Hematopoietic multipotent progenitor cell treated with erythropoietin and hydrocortisone succinate and interleukin-3 and kit ligand, for 4 days (in vitro differentiated cells): ENCODE measurements at regions not wholly inside any gene's neighbourhood (a gene's known extent, or its start where the extent isn't known, plus 50 kb on each side); places are given as distances from the start of the nearest gene placed in this dataset.

ENCODE experiments used
- DNase-seq: peaks from one replicate; pipeline ENCODE4 v3.0.0-alpha.2; 2015

DNA sequence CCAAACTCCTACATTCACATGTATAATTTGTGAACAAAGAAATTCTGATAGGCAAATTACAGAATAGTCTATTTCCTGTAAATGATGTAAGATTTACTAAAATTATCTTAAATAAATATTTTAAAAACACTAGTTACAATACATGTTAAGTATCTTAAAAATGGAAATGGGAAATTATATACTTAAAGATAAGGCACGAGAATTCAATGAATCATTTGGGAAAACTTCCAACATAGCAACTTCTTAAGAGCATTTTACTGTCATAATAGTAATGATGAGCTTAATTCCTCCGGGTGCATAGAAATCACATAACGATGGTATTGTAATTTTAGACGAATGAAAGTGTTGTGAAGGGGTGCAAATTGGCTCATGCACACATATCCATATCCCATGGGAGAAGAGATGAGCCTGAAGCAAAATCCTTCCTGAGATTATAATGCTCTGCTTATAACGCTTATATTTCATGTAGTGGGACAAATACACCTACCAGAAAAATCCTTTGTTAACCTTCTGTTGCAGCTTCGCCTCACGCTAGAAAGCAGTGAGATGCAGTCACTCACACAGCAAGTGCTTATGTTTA lies 873.5 kb downstream of the PDHA2 start:
- DNase-seq: no peak

DNA sequence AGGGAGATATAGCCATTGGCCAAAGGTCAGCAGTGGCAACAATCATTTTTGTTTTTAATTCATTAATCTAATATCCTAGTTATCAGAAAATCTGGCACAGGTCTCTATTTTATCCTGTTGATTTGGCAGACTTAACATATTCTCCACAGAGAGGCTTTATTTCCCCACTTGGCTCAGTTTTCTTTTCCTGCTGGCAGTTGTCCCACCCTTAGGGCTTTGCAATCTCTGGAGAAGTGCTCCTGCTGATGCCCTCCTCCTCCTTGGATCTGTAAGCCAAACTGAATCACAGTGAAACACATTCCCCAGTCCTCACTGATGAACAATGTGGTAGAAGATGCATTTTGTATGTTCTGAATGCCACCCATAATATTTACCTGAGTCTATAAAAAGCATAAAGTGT lies 889.7 kb downstream of the PDHA2 start:
- no peak for DNase-seq

DNA sequence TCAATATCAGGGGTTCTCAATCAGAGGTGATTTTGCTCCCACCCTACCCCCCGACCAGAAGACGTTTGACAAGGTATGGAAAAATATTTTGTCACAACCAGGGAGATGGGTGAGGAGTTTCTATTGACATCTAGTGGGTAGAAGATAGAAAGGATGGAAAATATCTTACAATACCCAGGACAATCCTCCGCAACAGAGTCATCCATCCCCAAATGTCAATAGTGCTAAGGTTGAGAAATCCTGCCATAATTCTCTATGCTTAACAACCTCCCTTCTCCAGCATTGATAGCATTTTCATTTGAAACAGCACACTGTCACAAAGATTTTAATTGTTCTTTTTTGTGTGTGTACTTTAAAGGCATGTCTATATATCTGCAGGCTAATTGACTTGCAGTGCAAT lies 890.5 kb downstream of the PDHA2 start:
- DNase-seq: no peak

DNA sequence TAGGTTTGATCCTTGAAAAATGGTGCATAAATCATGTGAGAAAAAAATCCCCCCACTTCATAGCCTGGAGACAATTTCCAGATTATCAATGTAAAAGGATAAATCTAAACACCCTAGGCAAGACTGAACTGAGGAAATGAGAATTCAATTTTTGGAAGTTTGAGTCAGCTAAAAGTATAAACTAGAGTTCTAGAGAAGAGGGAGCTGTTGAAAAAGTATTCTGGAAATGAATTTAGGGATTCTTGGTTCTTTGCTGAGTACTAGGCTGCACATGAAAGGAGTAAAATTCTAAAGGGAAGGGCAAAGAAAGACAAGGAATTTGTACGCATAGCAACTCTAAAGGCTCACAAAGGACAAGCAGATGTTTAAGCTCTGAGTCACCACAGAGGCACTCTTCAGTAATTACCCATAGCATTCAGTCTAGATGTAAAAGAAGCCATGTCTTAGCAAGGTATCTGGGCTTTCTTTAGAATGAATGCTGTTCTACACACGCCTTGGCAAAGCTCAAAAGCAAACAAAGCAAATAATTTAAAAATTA lies 896.5 kb downstream of the PDHA2 start:
- no peak for DNase-seq

DNA sequence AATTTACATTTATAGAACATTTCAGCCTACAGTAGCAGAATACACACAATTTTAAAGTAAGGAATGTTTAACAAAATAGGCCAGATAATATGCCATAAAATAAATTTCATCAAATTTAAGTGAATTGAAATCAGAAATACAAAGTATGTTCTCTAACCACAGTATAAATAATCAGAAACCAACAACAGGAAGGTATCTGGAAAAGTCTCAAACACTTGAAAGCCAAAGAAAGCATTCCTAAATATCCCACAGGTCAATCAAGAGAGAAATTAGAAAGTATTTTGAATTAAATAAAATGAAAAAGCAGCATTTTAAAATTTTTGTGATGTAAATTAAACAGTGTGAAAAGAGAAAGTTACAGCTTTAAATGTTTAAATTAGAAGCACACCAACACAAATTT lies 899.2 kb downstream of the PDHA2 start:
- DNase-seq: no peak

DNA sequence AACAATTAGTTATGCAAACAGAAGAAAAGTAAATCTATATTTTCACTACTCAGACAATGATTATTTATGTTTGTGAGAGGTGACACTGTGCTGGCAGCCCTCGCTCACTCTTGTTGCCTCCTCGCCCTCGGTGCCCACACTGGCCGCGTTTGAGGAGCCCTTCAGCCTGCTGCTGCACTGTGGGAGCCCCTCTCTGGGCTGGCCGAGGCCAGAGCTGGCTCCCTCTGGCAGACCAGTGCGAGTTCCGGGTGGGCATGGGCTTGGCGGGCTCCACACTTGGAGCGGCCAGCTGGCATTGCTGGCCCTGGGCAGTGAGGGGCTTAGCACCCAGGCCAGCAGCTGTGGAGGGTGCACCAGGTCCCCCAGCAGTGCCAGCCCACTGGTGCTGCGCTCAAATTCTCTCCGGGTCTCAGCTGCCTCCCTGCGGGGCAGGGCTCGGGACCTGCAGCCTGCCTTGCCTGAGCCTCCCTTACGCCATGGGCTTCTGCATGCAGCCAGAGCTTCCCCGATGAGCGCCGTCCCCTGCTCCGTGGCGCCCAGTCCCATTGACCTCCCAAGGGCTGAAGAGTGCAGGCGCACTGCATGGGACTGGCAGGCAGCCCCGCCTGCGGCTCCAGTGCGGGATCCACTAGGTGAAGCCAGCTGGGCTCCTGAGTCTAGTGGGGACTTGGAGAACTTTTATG lies 902.6 kb downstream of the PDHA2 start:
- no peak for DNase-seq

DNA sequence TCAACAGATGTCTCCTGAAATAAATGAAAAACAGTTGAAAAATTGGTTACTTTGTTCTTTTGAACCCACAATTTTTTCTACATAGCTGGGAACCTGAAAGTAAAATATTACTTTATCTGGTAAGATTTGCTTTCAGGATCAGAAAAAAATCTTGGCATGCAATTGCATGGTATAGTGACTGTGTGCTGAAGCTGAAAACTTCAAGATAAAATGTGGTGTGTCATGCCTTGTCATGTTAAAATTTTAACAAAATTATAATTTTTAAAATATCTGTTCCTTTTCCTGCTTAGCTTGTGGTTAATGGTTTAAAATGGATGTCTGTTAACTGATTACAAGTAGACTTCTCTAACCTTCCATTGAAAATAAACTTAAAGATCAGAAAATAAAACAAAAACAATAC lies 904.8 kb downstream of the PDHA2 start:
- peak; percentile 61 for DNase-seq

DNA sequence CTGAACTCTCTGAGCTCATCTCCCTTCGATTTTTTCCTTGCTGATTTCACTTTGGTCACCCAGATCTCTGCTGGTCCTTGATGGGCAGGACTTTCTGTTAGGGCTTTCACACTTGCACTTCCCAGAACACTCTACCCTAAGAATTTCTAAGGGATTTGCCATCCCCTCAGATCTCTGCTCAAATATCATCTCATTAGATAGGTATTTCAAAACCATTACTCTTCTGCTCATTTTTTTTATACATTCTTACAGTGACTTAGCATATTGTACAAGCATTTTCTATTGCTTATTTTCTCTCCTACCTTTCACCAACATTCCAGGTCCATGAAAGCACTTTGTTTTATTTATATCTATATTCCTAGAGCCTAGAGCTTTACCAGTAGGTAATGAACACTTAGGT lies 913.3 kb downstream of the PDHA2 start:
- DNase-seq: no peak

DNA sequence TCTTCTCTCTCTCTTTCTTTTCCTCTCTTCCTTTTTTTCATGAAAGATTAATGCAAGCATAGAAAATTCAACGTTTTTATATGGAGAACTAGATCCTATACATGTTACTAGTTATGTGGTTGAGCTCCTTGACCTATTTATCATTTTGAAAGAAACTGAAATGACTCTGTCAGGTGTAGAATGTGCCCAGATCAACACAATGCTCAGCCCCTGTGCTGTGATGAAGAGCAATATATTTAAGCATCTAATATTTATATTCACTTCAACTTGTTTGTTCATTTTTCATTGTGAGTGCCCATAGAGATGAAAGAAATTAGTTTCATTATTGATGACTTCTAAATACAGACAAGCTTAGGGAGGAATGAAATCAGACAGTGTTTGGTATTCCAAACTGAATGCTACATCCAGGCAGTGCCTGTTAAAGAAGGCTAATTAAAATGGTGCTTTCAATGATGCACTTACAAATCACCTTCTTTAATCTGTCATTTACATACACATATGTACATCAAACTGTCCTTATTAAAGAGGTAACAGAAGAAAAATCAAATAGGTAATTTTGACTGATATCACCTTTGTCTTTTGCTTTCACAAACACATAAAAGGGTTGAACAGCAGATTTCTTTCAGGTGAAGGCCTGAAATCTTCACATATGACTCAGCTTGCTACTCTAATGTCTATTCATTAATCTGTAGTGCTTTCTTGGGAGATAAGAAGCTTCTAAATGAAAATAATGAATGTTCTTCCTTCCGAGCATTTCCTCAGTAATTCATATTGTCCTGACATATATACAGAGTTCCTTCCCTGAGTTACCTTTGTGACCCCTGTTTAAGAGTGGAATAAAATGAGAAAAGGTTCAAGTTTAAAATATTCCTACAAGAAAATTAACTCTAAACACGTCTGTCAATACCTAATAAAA lies 915.9 kb downstream of the PDHA2 start:
- DNase-seq: no peak

DNA sequence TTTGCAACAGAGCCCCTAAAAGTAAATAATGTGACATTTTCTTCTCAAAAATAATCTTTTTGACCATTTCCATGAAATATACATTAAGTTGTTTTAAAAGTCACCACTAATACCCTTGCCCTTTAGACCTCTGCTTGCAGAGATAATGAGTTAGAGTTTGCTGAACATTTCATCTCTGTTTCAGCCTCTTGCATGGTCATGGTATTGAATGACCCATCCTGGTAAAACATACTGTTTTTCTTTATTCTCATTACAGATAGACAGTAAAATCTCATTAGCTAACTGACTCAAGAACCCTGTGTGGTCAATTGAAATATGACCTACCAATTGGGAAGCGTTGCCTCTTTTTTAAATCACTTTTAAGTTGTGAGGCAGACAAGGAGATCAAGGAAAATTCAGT lies 916.7 kb downstream of the PDHA2 start:
- DNase-seq: no peak

DNA sequence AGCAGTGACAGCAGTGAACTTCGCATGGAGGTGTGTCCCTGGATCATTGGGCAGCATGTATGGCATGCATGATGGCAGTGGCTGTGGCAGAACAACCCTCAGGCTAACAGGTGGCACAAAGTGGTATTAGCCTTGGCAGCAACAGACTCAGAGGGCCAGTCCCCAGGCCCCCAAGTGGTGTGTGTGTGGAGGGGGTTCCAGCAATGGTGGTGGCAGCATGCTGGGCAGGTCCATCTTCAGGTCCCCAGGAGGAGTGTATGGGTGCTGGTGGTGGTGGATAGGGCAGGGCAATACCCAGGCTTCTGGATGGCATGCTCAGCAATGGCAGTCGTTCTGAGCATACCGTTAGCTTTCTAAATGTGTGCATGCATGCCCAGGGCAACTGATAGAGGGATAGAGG lies 923.7 kb downstream of the PDHA2 start:
- no peak for DNase-seq

DNA sequence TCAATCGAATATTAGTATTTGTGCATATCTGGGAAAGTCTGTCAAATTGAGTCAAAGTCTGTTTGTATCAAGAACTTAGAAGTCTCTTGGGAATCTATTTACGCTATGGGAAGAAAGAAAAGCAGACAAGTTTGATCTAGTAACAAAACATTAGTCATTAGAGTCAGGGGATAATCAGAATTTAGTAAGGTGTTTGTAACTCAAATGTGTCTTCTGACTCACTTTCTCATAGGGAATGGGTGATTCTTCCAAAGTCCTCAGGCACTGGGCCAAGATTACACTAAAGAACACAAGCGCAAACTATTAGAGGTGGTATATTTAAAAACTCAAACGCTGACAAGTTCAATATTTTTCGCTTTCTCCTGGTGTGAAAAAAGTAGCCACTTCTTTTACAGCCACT lies 926.5 kb downstream of the PDHA2 start:
- DNase-seq: no peak

DNA sequence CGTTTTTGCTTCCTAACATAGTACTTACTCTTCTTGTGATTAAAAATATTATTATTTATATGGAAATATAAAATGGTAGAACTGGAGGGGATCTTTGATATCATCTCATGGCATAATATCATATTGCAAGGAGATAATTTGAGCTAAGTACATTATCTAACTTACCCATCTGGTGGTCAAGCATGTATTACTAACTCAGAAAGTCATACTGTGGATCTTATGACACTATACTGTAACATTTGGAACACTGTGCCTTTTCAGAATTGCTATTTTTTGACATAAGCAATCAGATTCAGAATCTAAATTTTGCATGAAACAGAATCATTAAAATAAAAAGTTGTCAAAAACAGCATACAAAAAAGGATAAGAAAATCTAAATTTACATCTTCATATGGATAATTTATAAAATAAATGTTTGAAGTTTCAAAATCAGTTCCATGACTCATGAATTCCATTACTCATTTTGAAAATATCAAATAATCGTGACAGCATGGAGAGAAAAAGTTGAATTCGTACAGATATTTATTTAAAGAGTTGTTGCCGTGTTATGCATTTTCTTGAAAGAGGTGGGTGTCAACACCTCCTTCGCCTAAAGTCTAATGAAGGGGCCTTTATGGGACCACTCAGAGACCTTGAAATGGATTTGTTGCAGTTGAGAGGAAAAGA lies 928.1 kb downstream of the PDHA2 start:
- DNase-seq: peak; percentile 10

DNA sequence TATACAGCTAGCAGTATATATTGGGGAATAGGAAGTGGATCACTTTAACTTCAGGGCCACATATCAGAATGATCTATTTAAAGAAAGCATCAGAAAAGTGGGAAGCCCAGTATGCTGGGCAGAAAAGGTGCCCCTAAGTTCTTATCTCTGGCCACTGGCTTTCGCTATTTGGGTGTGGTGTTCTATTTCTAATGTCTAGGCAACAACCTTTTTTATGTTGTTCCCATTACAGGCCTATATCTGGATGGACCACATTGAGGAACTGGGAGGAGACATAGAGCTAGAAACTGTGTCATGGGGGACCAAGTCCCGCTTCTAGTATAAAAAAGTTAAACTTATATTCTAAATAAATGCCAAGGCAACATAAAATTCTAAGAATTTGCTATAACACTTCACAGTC lies 935.6 kb downstream of the PDHA2 start:
- peak; percentile 88 for DNase-seq

DNA sequence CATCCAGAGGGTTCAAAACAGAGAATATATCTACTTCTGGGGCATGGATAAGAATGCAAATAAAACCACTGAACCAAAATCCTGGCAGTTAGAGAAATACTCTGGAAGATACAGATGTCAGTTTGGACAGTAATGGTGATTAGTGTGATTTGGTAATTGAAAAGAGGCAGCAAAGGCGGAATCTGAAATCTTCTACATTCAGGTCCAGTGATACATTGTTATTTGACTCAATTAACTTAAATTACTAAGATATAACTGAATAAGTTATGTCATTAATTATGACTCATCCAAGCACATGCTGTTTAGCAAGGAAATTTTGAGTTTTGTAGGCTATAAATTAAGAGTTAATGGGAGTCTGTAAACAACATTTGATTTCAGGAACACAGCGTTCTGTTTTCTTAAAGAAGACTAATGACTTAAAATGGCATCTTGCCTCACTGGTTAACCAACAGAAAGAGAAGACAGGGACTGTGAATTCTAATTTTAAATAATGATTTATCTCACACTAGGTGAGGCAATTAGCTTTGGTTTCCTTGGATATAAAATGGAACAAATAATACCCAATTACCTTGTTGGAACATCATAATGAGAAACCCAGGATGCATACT lies 937.1 kb downstream of the PDHA2 start:
- no peak for DNase-seq

DNA sequence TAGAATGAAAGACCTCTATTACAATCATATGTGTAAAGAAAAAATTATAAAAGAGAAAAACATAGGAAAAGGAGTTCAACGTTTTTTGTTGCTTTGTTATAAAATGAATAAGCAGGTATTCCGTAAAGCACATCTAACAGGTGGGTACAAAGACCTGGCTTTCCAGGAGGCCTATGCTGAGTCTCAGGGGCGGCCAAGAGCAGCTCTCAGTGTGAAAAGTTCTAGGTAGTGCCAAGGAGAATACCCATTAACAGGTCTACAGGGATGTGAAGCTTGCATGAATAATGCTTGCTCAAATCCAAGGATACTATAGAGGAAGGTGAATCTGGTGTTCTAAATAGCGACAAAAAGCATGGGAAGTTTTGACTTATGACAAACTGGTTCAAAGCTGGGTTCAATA lies 944.4 kb downstream of the PDHA2 start:
- no peak for DNase-seq

DNA sequence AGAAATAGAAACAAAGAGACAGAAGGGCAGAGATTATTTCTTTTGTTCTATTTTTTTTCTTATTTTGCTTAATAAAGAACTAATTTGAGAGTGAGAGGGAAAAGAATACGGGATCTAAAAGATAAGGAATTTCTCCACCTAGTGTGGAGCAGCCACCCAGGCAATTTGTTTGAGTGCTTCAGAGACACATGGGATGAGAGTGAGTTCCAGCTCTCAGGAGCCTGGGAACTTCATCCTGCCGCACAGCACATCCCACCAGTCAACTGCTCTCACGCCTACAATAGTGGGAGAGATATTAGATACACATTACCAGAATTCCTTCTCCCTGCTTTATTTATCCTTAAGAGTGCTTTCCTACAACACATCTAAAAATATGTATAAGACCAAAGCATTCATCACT lies 946.4 kb downstream of the PDHA2 start:
- no peak for DNase-seq

DNA sequence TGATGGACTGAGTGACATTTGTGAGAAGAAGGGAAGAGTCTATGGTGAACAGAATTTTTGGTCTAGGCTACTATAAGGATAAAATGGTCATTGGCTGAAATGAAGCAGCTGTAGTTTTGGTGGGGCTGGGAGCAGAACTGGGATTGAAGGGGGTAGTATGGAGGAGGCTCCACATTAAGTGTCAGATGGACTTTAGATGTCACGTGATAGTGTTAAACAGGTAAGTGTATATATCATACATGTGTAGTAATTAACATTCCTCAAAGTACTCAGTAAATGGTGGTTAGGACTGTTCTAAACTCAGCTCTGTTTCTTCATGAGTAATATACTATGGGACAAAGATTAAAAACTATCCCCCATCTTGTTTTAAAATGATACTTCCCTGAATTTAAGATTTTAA lies 947.9 kb downstream of the PDHA2 start:
- no peak for DNase-seq

DNA sequence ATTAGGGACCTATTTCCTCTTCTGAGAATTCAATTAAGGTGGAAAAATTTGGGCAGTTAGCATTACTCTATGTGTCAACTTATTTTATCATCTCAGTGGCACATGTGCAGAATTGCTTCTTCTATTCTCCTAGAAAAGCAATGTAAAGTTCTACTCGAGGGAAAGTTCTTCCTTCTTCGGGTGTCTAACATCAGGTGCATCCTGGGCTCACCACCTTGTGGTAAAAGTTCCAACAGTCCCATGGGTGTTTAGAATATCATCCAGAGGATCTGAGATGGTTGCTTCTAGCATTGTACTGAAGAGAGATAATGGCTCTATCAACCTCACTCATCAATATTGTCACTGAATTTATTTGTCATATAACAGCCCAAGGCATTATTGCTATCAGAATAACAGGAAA lies 969.7 kb downstream of the PDHA2 start:
- DNase-seq: no peak

DNA sequence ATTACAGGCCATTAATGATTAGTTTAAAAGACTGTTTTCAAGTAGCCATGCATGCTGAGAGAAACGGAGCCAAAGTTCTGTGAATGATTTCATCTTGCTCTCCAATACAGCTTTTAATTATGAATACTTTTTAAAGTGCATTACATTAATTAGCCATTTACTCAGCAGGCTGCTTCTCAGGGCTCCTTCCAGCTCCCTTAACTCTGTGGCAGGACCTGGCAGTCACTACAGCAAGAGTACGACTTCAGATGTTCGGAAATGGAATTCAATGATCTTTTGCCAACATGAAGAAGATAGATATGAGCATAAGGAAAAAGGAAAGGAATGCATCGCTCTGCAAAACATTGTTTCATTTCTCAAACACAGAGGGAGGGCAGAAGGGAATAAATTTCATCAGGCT lies 987.2 kb downstream of the PDHA2 start:
- no peak for DNase-seq

DNA sequence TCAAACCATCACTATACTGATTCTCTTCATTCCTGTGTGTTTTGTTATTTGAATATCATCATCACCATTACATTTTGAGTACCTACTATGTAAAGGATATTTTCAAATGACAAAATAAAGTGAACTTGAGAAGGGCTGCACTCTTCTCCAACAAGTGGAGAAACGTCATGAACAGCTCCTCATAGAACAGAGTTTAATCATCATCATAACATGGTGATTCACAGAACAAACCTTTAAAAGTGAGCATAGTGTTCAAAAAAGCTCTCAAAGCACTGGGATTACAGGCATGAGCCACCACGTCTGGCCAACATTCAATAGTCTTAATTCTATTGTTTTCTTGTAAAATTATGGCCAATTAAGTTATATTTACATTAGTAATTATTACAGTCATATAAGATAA lies 993.9 kb downstream of the PDHA2 start:
- DNase-seq: no peak

DNA sequence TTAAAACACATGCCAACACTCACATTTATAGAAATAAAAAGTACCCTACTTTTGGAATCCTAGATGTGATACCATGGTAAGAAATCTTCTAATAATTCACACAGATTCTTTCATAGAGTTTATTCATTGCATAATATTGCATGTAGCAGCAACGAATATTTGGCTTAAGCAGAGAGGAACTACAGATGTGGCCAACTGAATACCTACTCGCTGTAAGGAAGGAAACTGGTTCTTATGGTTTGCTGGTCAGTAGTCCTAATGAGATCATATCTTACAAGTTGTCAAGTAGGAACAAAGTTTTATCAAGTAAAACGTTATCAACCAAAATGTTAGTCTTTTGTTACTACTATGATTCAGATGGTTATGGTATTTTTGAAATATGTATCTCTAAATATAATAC lies 996.1 kb downstream of the PDHA2 start:
- peak; percentile 77 for DNase-seq

DNA sequence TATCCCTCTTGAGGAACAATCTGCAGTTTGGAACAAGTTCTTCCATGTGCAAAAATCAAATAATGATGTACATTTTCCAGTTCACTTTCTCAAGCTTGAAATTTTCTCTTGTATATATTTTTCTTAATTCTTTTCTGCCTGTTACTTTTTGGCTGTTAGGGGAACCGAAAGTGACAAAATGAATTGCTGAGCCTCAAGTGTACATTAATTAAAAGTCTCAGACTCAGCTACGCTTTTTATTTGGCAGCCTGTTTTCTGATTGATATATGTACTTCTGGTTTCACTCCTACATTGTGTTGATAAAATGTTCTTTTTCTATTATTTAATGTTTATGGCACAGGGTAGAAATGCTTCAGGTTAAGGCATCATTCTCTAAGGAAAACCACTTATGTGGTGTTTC lies 999.5 kb downstream of the PDHA2 start:
- no peak for DNase-seq
